Keratinocyte (primary cell): ENCODE measurements at regions not wholly inside any gene's neighbourhood (a gene's known extent, or its start where the extent isn't known, plus 50 kb on each side); places are given as distances from the start of the nearest gene placed in this dataset.

Experiments used
- CTCF ChIP-seq, 3 experiments: IDR thresholded peaks in 1 of 3; conservative IDR thresholded peaks in 1 of 3; optimal IDR thresholded peaks in 1 of 3; 2 replicates in 2 of 3; 3 replicates in 1 of 3; pipeline versions ENCODE3 to v1.5.1; 2011; ENCODE audit warnings: low read length in 3 of 3, mild to moderate bottlenecking in 3 of 3, moderate library complexity in 2 of 3, control low read depth in 1 of 3, inconsistent platforms in 1 of 3; ENCODE audit not compliant: insufficient read depth in 2 of 3; ENCODE audit errors: extremely low read depth in 1 of 3
- EZH2 ChIP-seq: IDR thresholded peaks from one replicate; pipeline ENCODE4 v1.6.1; 2012; ENCODE audit warnings: inconsistent platforms, mild to moderate bottlenecking, low read length, moderate library complexity

GRCh38 chr16:58797137-58797801, 63.2 kb upstream of the GOT2 start:
- TF ChIP-seq CTCF (optimal IDR thresholded peaks at IDR 0.05 in 1 of 3, IDR thresholded peaks at IDR 0.05 in 1 of 3, conservative IDR thresholded peaks at IDR 0.05 in 1 of 3; ENCODE audit: extremely low read depth in 1 of 3, insufficient read depth in 2 of 3, low read length in 3 of 3), result no peak
- TF ChIP-seq EZH2, result no peak
